Gastroesophageal sphincter (tissue), 3 donors: ENCODE measurements at regions not wholly inside any gene's neighbourhood (a gene's known extent, or its start where the extent isn't known, plus 50 kb on each side); places are given as distances from the start of the nearest gene placed in this dataset.

Source experiments
- POLR2A ChIP-seq, 2 donors: fragments of 450-650 bp; IDR thresholded peaks; one replicate each; pipeline ENCODE4 v1.6.1; 2017; ENCODE audit warnings: antibody characterized with exemption in 2 of 2, mild to moderate bottlenecking in 2 of 2, moderate library complexity in 1 of 2
- TF ChIP-seq, protein P1 (sequence below), 4 experiments: fragments of 200-600 bp in 2 of 4; fragments of 450-650 bp in 2 of 4; sonication (generic) in 1 of 4; IDR thresholded peaks; one replicate each; pipeline ENCODE4 v1.5.1; 2017 to 2019; ENCODE audit warnings: antibody characterized with exemption in 4 of 4, mild to moderate bottlenecking in 2 of 4, moderate library complexity in 2 of 4

DNA sequence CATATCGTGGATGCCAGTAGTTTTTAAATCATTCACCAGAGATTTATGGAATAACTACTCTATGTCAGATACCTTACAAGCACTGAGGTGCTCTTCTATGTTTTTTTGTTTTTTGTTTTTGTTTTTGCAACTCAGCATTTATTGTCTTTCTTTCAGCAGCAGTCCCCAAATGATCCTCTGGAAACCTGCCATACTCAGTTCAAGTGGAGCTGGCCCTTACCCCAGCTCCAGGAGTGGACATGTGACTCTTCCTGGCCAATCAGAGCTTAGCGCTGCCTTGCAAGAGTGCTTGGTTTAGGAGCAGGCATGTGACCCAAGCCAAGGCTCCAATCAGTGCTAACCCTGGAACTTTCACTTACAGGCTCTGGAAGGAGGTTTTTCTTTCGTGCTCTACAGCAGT lies 356.6 kb upstream of the ZMIZ1 start:
- TF ChIP-seq, protein P1, sequence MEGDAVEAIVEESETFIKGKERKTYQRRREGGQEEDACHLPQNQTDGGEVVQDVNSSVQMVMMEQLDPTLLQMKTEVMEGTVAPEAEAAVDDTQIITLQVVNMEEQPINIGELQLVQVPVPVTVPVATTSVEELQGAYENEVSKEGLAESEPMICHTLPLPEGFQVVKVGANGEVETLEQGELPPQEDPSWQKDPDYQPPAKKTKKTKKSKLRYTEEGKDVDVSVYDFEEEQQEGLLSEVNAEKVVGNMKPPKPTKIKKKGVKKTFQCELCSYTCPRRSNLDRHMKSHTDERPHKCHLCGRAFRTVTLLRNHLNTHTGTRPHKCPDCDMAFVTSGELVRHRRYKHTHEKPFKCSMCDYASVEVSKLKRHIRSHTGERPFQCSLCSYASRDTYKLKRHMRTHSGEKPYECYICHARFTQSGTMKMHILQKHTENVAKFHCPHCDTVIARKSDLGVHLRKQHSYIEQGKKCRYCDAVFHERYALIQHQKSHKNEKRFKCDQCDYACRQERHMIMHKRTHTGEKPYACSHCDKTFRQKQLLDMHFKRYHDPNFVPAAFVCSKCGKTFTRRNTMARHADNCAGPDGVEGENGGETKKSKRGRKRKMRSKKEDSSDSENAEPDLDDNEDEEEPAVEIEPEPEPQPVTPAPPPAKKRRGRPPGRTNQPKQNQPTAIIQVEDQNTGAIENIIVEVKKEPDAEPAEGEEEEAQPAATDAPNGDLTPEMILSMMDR (IDR thresholded peaks at IDR 0.05), result no peak
- TF ChIP-seq POLR2A (IDR thresholded peaks at IDR 0.05), result no peak
